Neuronal stem cell (in vitro differentiated cells): ENCODE measurements at regions not wholly inside any gene's neighbourhood (a gene's known extent, or its start where the extent isn't known, plus 50 kb on each side); places are given as distances from the start of the nearest gene placed in this dataset.

Experiments
- DNase-seq: peaks from one replicate; pipeline ENCODE4 v3.0.0-alpha.2; 2013; ENCODE audit warnings: low spot score
- H2AFZ ChIP-seq: one replicate; pipeline ENCODE4 v1.6.1; 2013; ENCODE audit warnings: mild to moderate bottlenecking, low read length, inconsistent platforms
- H2AK5ac ChIP-seq: 2 replicates; pipeline ENCODE4 v1.6.1; 2013; ENCODE audit warnings: low read depth, mild to moderate bottlenecking, inconsistent platforms, low read length, moderate library complexity, mixed read lengths
- H2BK120ac ChIP-seq: 2 replicates; pipeline ENCODE4 v1.6.1; 2013; ENCODE audit warnings: low read depth, mild to moderate bottlenecking, inconsistent platforms, low read length, moderate library complexity, mixed read lengths
- H2BK12ac ChIP-seq: one replicate; pipeline ENCODE4 v1.6.1; 2013; ENCODE audit warnings: low read length, inconsistent platforms
- H2BK15ac ChIP-seq: 2 replicates; pipeline ENCODE4 v1.6.1; 2013; ENCODE audit warnings: mild to moderate bottlenecking, low read length, inconsistent platforms, mixed read lengths
- H2BK5ac ChIP-seq: one replicate; pipeline ENCODE4 v1.6.1; 2013; ENCODE audit warnings: inconsistent platforms, mild to moderate bottlenecking, low read length, moderate library complexity
- H3K14ac ChIP-seq: one replicate; pipeline ENCODE4 v1.6.1; 2013; ENCODE audit warnings: low read length, inconsistent platforms
- H3K18ac ChIP-seq: 2 replicates; pipeline ENCODE4 v1.6.1; 2013; ENCODE audit warnings: low read length, inconsistent platforms
- H3K23ac ChIP-seq: 2 replicates; pipeline ENCODE4 v1.6.1; 2013; ENCODE audit warnings: low read depth, mild to moderate bottlenecking, mixed read lengths, low read length, inconsistent platforms; ENCODE audit not compliant: poor library complexity
- H3K27ac ChIP-seq: replicated peaks from 3 replicates; pipeline ENCODE4 v1.5.1; 2013; ENCODE audit warnings: low read length, inconsistent platforms
- H3K27me3 ChIP-seq, 3 experiments: 2 replicates each; pipeline ENCODE4 v1.6.1; 2013; ENCODE audit warnings: low read length in 3 of 3, mild to moderate bottlenecking in 2 of 3, inconsistent platforms in 1 of 3, low read depth in 1 of 3, mixed read lengths in 1 of 3, moderate library complexity in 1 of 3; ENCODE audit not compliant: control insufficient read depth in 3 of 3, insufficient read depth in 3 of 3
- H3K36me3 ChIP-seq, 2 donors: replicated peaks in 1 of 2; 2 replicates each; pipeline ENCODE4 v1.6.1; 2013; ENCODE audit warnings: low read length in 2 of 2; ENCODE audit not compliant: control insufficient read depth in 2 of 2, insufficient read depth in 2 of 2
- H3K4ac ChIP-seq: 2 replicates; pipeline ENCODE4 v1.6.1; 2013; ENCODE audit warnings: inconsistent platforms, mild to moderate bottlenecking, low read length, moderate library complexity
- H3K4me1 ChIP-seq, 2 donors: 1 replicate in 1 of 2; 2 replicates in 1 of 2; pipeline ENCODE4 v1.6.1; 2013; ENCODE audit warnings: low read length in 2 of 2, low read depth in 1 of 2; ENCODE audit not compliant: control insufficient read depth in 2 of 2, insufficient read depth in 1 of 2
- H3K4me2 ChIP-seq: one replicate; pipeline ENCODE4 v1.6.1; 2013; ENCODE audit warnings: mild to moderate bottlenecking, low read length, inconsistent platforms; ENCODE audit not compliant: insufficient read depth, poor library complexity, severe bottlenecking
- H3K4me3 ChIP-seq, 2 donors: 2 replicates each; pipeline ENCODE4 v1.5.1; 2013; ENCODE audit warnings: low read length in 2 of 2, mild to moderate bottlenecking in 2 of 2, inconsistent platforms in 1 of 2, moderate library complexity in 1 of 2
- H3K79me1 ChIP-seq: one replicate; pipeline ENCODE4 v1.6.1; 2013; ENCODE audit warnings: low read depth, mild to moderate bottlenecking, inconsistent platforms, low read length, moderate library complexity
- H3K9ac ChIP-seq: one replicate; pipeline ENCODE4 v1.6.1; 2013; ENCODE audit warnings: mild to moderate bottlenecking, low read depth, low read length, inconsistent platforms; ENCODE audit not compliant: poor library complexity
- H3K9me3 ChIP-seq, 2 donors: replicated peaks in 1 of 2; 2 replicates each; pipeline versions ENCODE3 to v1.6.1; 2013; ENCODE audit warnings: low read length in 2 of 2, mild to moderate bottlenecking in 2 of 2, inconsistent platforms in 1 of 2, low read depth in 1 of 2, mixed read lengths in 1 of 2, moderate library complexity in 1 of 2; ENCODE audit not compliant: control insufficient read depth in 2 of 2, insufficient read depth in 1 of 2
- H4K8ac ChIP-seq: one replicate; pipeline ENCODE4 v1.6.1; 2013; ENCODE audit warnings: low read depth, mild to moderate bottlenecking, inconsistent platforms, low read length, moderate library complexity
- H4K91ac ChIP-seq: one replicate; pipeline ENCODE4 v1.6.1; 2013; ENCODE audit warnings: low read length, low read depth, mild to moderate bottlenecking, inconsistent platforms; ENCODE audit not compliant: poor library complexity
- WGBS, 2 donors: extraction: QIAGEN DNeasy Blood & Tissue Kit; methylation state at CpG; one replicate each; pipeline ENCODE4 v1.1.7; 2013; ENCODE audit warnings: missing lambda C conversion rate in 2 of 2, mixed read lengths in 1 of 2; ENCODE audit not compliant: insufficient read length in 2 of 2, insufficient replicate concordance in 1 of 2; ENCODE audit errors: extremely low coverage in 2 of 2; 5-methylcytosine and 5-hydroxymethylcytosine counted together

DNA sequence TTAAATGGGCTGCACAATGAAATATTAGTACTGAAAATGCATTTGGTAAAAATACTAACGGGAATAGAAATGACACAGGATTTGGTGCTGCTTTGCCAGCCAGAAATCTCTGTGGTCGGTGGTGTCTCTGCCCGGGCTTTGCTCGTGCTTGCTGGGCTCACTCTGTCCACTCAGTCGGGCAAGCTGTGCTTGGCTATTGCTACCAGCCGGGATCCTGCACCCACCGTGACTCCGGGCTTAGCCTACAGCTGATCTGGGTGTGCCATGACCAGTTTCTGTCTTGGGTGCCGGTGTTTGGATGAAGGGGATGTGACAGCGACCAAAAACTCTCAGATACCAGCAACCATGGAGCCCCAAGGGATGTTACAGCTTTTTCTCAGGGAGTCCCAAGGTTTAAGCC, 487.7 kb downstream of the TECRL start:
- H2AK5ac ChIP-seq, result no peak overlapping the region
- H3K18ac ChIP-seq, result no peak overlapping the region
- no peaks in the 10 kb centered on the region for H3K4me1 ChIP-seq
- no peak overlapping the region for H4K8ac ChIP-seq
- WGBS, 2 donors, result no CpG with 5 or more reads among the region's 10 CpGs
- no peak overlapping the region for H4K91ac ChIP-seq
- no peak overlapping the region for H2BK15ac ChIP-seq
- no peak overlapping the region for H3K14ac ChIP-seq
- H2BK12ac ChIP-seq, result no peak overlapping the region
- no peak overlapping the region for H3K9ac ChIP-seq
- H2BK5ac ChIP-seq, result no peak overlapping the region
- no peaks in the 10 kb centered on the region for H3K36me3 ChIP-seq
- peak overlapping the region; percentile 80 for H2AFZ ChIP-seq
- no peaks in the 10 kb centered on the region for H3K79me1 ChIP-seq
- H3K27me3 ChIP-seq, result no peaks in the 10 kb centered on the region
- H3K4me2 ChIP-seq, result no peak overlapping the region
- DNase-seq, result no peak
- no peak overlapping the region for H3K4me3 ChIP-seq
- H3K4ac ChIP-seq, result no peak overlapping the region
- no peak overlapping the region for H2BK120ac ChIP-seq
- H3K27ac ChIP-seq, result no peak overlapping the region
- H3K23ac ChIP-seq, result no peak overlapping the region
- no peaks in the 10 kb centered on the region for H3K9me3 ChIP-seq

DNA sequence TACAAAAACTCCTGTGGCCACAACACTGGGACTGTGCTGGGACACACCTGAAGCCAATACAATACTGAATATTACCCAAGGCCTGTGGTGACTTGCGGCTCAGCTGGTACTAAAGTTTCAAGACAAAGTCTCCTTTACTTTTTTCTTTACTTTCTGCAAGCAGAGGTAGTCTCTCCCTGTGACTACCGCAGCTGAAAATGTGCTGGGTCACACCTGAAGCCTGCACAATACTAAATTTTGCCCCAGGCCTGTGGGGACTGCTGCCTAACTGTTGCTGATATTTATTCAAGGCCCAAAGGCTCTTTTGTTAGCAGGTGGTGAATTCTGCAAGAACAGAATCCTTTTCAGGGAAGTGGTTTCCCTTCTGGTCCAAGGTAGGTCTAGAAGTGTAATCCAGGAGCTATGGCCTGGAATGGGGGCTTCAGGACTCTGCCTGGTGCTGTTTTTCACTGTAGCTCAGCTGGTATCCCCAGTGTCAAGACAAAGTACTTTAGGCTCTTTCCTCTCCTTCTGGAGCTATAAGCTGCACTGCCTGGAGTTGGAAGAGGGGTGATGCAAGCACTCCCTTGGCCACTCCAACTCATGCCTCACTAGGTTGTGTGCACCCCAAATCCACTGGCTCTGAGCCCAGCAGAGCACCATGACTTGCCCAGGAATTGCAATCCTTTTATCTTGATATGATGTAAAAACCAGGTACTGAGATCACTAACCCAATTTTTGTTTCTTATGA, 489.4 kb downstream of the TECRL start:
- Histone ChIP-seq H2BK120ac (no peak overlapping the region), H2BK12ac (no peak overlapping the region), H3K4ac (no peak overlapping the region), H3K14ac (no peak overlapping the region), H3K4me1 (no peaks in the 10 kb centered on the region), H3K27me3 (no peaks in the 10 kb centered on the region), H3K4me3 (no peak overlapping the region), H3K9me3 (no peaks in the 10 kb centered on the region), H3K27ac (no peak overlapping the region), H3K23ac (no peak overlapping the region), H3K36me3 (no peaks in the 10 kb centered on the region), H2AK5ac (no peak overlapping the region), H2AFZ (no peak overlapping the region), H4K8ac (no peak overlapping the region), H3K18ac (no peak overlapping the region), H2BK15ac (no peak overlapping the region), H3K9ac (no peak overlapping the region), H3K4me2 (no peak overlapping the region), H2BK5ac (no peak overlapping the region), H4K91ac (no peak overlapping the region), H3K79me1 (no peaks in the 10 kb centered on the region)
- DNase-seq, result no peak
- no CpG with 5 or more reads among the region's 2 CpGs for WGBS, 2 donors

DNA sequence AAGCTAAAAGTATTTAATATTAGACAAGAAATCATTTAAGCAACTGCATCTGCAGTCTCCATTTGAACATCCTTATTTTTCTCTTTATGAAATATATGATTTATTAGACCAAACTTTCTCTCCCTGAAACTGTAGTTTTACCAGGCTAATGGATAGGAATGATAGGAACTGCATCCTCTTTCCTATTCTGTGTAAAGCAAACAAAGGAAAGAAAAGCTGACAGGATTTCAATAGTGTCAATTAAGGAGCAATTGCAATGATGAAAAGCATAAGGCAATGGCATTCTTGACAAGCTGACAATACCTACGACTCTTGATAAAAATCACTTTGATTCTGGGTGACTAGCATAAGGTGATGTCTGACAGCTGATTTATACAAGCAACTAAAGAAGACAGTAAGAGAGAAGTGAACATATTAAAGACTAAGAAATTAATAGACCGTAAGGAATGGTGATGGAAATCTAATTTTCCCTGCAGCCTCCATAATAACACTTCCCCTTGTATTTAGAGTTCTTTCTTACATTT, 502.5 kb downstream of the TECRL start:
- Histone ChIP-seq H3K4me3 (no peak overlapping the region), H3K27ac (no peak overlapping the region), H3K9ac (no peak overlapping the region), H3K36me3 (no peaks in the 10 kb centered on the region), H2BK15ac (no peak overlapping the region), H4K8ac (no peak overlapping the region), H3K14ac (no peak overlapping the region), H4K91ac (no peak overlapping the region), H2BK12ac (no peak overlapping the region), H3K9me3 (no peaks in the 10 kb centered on the region), H2BK120ac (no peak overlapping the region), H3K27me3 (no peaks in the 10 kb centered on the region), H3K23ac (no peak overlapping the region), H3K4me2 (no peak overlapping the region), H3K4me1 (no peaks in the 10 kb centered on the region), H3K79me1 (no peaks in the 10 kb centered on the region), H3K4ac (no peak overlapping the region), H3K18ac (no peak overlapping the region), H2BK5ac (no peak overlapping the region), H2AFZ (no peak overlapping the region), H2AK5ac (no peak overlapping the region)
- WGBS, 2 donors, result no CpG with 5 or more reads among the region's 2 CpGs
- DNase-seq, result peak; percentile 14

DNA sequence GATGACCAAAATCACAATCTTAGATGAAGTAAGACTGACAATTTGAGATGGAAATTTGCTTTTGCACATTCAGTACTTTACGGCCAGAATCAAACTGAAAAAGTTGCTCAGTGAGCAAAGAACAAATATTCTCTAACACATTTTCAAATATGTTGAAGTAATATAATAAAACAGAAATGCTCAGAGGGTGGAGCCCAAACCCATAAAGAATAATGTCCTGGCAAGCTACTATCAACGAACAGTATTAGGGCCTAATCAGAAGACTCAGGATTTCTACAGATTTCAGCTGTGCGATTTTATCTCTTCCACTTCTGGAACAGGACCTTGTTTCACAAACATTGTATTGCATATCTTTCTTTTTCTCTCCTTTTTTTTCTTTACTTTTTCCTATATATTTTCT, 505.0 kb downstream of the TECRL start:
- Histone ChIP-seq H2AFZ (no peak overlapping the region), H4K8ac (no peak overlapping the region), H3K9ac (no peak overlapping the region), H3K14ac (no peak overlapping the region), H3K36me3 (no peaks in the 10 kb centered on the region), H3K27me3 (no peaks in the 10 kb centered on the region), H3K4me2 (no peak overlapping the region), H2BK12ac (no peak overlapping the region), H2AK5ac (no peak overlapping the region), H3K27ac (no peak overlapping the region), H3K23ac (no peak overlapping the region), H3K4me1 (no peaks in the 10 kb centered on the region), H2BK15ac (no peak overlapping the region), H3K18ac (no peak overlapping the region), H2BK120ac (no peak overlapping the region), H2BK5ac (no peak overlapping the region), H3K4ac (no peak overlapping the region), H3K9me3 (no peaks in the 10 kb centered on the region), H3K79me1 (no peaks in the 10 kb centered on the region), H3K4me3 (no peak overlapping the region), H4K91ac (no peak overlapping the region)
- WGBS, 2 donors, result no CpG with 5 or more reads among the region's 3 CpGs
- no peak for DNase-seq
